ENCODE measurements at regions not wholly inside any gene's neighbourhood (a gene's known extent, or its start where the extent isn't known, plus 50 kb on each side); places are given as distances from the start of the nearest gene placed in this dataset.

- TF ChIP-seq POLR2AphosphoS5 (IDR thresholded peaks at IDR 0.05) (no peak), EP300 (IDR thresholded peaks at IDR 0.05; ENCODE audit: low read depth) (no peak)
Measured at GRCh38 chr3:152641198-152641597, 193.7 kb upstream of the P2RY1 start.

Measured in transverse colon (tissue), 3 donors.